CD4-positive, alpha-beta memory T cell (primary cell): ENCODE measurements at regions not wholly inside any gene's neighbourhood (a gene's known extent, or its start where the extent isn't known, plus 50 kb on each side); places are given as distances from the start of the nearest gene placed in this dataset.

Source experiments
- CTCF ChIA-PET: fragments of 350-600 bp; sonication (Branson Sonifier 250); formaldehyde crosslinking; loops from one replicate; lab custom pipeline; 2021; ENCODE audit warnings: inconsistent platforms; ENCODE audit not compliant: partially characterized antibody; lab: Charles Lee
- POLR2A ChIA-PET: fragments of 350-600 bp; sonication (Branson Sonifier 250); formaldehyde crosslinking; loops from one replicate; lab custom pipeline; 2021; ENCODE audit not compliant: partially characterized antibody; lab: Charles Lee
- DNase-seq, 5 donors: peaks; one replicate each; pipeline versions ENCODE4 v3.0.0 to v3.0.0-alpha.2; 2020 to 2022; ENCODE audit warnings: mixed read lengths in 1 of 5
- H3K27ac ChIP-seq: one replicate; pipeline ENCODE4 v1.7.0; 2013; ENCODE audit warnings: low read depth, low read length
- H3K27me3 ChIP-seq: 2 replicates; pipeline ENCODE4 v1.7.0; 2013; ENCODE audit warnings: mild to moderate bottlenecking, low read length, moderate library complexity; ENCODE audit not compliant: insufficient read depth
- H3K36me3 ChIP-seq: 2 replicates; pipeline ENCODE4 v1.7.0; 2013; ENCODE audit warnings: mild to moderate bottlenecking, low read length, moderate library complexity; ENCODE audit not compliant: insufficient read depth
- H3K4me1 ChIP-seq: 2 replicates; pipeline ENCODE4 v1.7.0; 2013; ENCODE audit warnings: mild to moderate bottlenecking, low read length, moderate library complexity; ENCODE audit not compliant: insufficient read depth
- H3K4me3 ChIP-seq, 2 donors: one replicate each; pipeline ENCODE4 v1.7.0; 2013; ENCODE audit warnings: low read length in 2 of 2, mild to moderate bottlenecking in 1 of 2
- H3K9me3 ChIP-seq, 2 donors: one replicate each; pipeline ENCODE4 v1.7.0; 2013; ENCODE audit warnings: low read length in 2 of 2, control low read depth in 1 of 2; ENCODE audit not compliant: control insufficient read depth in 1 of 2
- H3K27ac Mint-ChIP-seq, 7 donors: one replicate each; pipeline ENCODE4 v1.8.0; 2020 to 2021; ENCODE audit warnings: mixed read lengths in 7 of 7, mild to moderate bottlenecking in 6 of 7, inconsistent platforms in 3 of 7, moderate library complexity in 3 of 7
- H3K27me3 Mint-ChIP-seq, 2 donors: one replicate each; pipeline ENCODE4 v1.8.0; 2020 to 2021; ENCODE audit warnings: mixed read lengths in 2 of 2
- H3K36me3 Mint-ChIP-seq, 2 donors: one replicate each; pipeline ENCODE4 v1.8.0; 2020 to 2021; ENCODE audit warnings: mixed read lengths in 2 of 2, inconsistent platforms in 1 of 2, mild to moderate bottlenecking in 1 of 2
- H3K4me1 Mint-ChIP-seq, 4 donors: one replicate each; pipeline ENCODE4 v1.8.0; 2020 to 2021; ENCODE audit warnings: mixed read lengths in 4 of 4, mild to moderate bottlenecking in 1 of 4
- H3K4me3 Mint-ChIP-seq, 8 donors: one replicate each; pipeline ENCODE4 v1.8.0; 2020 to 2021; ENCODE audit warnings: mixed read lengths in 8 of 8, mild to moderate bottlenecking in 7 of 8, moderate library complexity in 6 of 8, inconsistent platforms in 3 of 8
- H3K9me3 Mint-ChIP-seq, 8 donors: one replicate each; pipeline ENCODE4 v1.8.0; 2020 to 2021; ENCODE audit warnings: mixed read lengths in 8 of 8, mild to moderate bottlenecking in 5 of 8, inconsistent platforms in 3 of 8, moderate library complexity in 1 of 8
- intact Hi-C: fragments of 100-400 bp; cut with micrococcal nuclease; formaldehyde crosslinking; loops from one replicate; pipeline ENCODE4 v1.15.1; 2023

DNA sequence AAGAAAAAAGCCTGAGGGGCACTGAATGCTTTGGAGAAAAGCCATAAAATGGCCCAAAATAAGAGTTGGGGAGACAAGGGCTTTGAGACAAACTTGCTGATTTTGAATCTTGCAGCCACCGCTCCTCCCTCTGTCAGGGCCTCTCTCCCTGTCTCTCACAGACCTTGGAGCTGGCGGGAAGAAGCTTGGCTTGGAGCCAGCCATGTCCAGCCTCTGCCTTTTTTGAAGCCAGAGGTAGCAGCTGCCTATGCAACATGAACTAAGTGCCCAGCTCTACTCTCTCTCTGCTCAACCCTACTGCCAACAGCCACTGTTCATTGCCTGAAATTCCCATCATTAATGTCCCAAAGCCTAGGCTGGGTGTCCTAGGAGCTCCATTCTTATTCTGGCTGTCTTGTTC, 63.7 kb upstream of the CTNNBL1 start:
- no peak for DNase-seq
- Mint-ChIP-seq H3K27me3 (peaks cover 15 to 51% of the 10 kb centered on the region in 2 donors), H3K27ac (no peak overlapping the region), H3K4me1 (no peaks in the 10 kb centered on the region), H3K9me3 (peaks cover 0 to 9% (median 4%) of the 10 kb centered on the region in 8 donors), H3K4me3 (no peak overlapping the region), H3K36me3 (no peaks in the 10 kb centered on the region)
- Histone ChIP-seq H3K4me1 (no peaks in the 10 kb centered on the region), H3K36me3 (no peaks in the 10 kb centered on the region), H3K27ac (no peak overlapping the region), H3K27me3 (peaks cover 9% of the 10 kb centered on the region), H3K4me3 (no peak overlapping the region), H3K9me3 (no peaks in the 10 kb centered on the region)
- intact Hi-C loops, result no loop called here
- ChIA-PET POLR2A (no interaction called here), CTCF (no interaction called here)

DNA sequence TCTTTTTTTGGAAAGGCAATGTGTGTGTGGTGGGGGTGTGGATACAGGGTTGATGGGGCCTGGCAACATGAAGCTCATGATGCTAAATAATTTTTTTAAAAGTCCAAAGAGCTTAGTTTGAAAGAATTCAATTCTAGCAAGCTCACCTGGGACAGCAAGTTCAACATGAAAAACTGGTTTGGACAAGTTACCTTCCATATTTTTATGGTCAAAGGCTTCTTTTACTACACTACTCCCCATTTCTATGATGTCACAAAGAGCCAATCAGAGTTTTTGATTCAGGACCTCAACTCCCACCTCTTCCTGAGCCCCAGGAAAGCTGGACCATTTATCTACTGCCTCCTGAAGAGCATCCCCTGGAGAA, 66.1 kb upstream of the CTNNBL1 start:
- Histone ChIP-seq H3K4me1 (no peaks in the 10 kb centered on the region), H3K9me3 (no peaks in the 10 kb centered on the region), H3K27ac (no peak overlapping the region), H3K4me3 (no peak overlapping the region), H3K27me3 (peaks cover 9% of the 10 kb centered on the region), H3K36me3 (no peaks in the 10 kb centered on the region)
- Mint-ChIP-seq H3K4me1 (no peaks in the 10 kb centered on the region), H3K27me3 (peaks cover 19 to 55% of the 10 kb centered on the region in 2 donors), H3K9me3 (peaks cover 0 to 2% (median 0%) of the 10 kb centered on the region in 8 donors), H3K36me3 (no peaks in the 10 kb centered on the region), H3K27ac (no peak overlapping the region), H3K4me3 (no peak overlapping the region)
- POLR2A ChIA-PET, result no interaction called here
- intact Hi-C loops, result no loop called here
- DNase-seq, result no peak
- CTCF ChIA-PET, result no interaction called here

DNA sequence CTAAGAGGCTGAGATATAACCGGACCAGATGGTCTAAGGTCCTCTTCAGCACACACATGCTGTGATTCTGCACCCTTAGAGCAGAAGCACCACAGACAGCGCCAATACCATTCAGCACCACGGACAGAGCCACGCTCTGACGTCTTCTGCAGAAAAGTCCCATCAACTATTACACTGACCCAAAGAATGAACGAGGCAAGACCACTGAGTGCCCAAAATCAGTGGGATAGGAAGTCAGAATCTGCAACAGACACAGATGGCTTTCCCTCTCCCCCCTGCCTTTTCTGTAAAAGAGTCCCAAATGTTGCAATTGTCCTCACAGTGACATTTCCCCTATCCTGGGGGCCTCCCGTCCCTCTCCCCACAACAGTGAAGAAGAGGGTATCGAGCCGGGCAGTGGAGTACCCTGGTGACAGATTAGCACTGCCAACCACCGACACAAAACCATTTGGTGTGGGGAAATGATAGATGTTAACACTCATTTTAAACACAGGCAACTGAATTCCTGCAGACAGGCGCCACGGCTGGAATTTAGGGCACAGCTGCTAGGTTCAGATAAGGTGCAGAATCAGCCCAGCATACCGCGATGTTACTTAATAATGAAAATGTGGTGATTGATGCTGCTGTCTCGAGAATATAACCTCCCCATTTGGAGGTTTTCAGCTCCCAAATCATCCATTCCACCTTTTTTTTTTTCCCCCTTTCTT, 66.6 kb upstream of the CTNNBL1 start:
- Mint-ChIP-seq H3K4me3 (no peak overlapping the region), H3K36me3 (no peaks in the 10 kb centered on the region), H3K27ac (no peak overlapping the region), H3K4me1 (no peaks in the 10 kb centered on the region), H3K27me3 (peaks cover 17 to 54% of the 10 kb centered on the region in 2 donors), H3K9me3 (peaks cover 0 to 2% (median 0%) of the 10 kb centered on the region in 8 donors)
- no peak for DNase-seq
- H3K27ac ChIP-seq, result no peak overlapping the region
- no peak overlapping the region for H3K4me3 ChIP-seq
- peaks cover 9% of the 10 kb centered on the region for H3K27me3 ChIP-seq
- ChIA-PET CTCF (no interaction called here), POLR2A (no interaction called here)
- no peaks in the 10 kb centered on the region for H3K36me3 ChIP-seq
- intact Hi-C loops, result no loop called here
- no peaks in the 10 kb centered on the region for H3K9me3 ChIP-seq
- H3K4me1 ChIP-seq, result no peaks in the 10 kb centered on the region

DNA sequence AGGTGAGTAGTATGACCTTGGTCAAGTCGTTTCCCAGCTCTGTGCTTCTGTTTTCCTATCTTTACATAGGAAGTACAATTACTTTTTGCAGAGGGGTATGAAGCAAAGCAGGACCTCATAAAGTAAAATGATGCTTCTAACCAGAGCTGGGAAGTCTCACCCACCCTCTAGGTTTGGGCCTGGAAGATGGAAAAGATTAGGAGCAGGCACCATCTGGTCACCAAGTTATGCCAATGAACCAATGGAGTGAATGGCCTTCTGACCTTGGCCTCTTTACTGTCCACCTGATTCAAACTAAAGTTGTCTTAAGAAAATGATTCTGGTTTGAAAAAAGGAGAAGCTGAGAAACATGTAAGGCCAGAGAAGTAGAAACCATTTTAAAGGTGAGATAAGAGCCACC, 68.9 kb upstream of the CTNNBL1 start:
- POLR2A ChIA-PET, result no interaction called here
- Histone ChIP-seq H3K36me3 (no peaks in the 10 kb centered on the region), H3K4me3 (no peak overlapping the region), H3K9me3 (no peaks in the 10 kb centered on the region), H3K27ac (no peak overlapping the region), H3K4me1 (no peaks in the 10 kb centered on the region), H3K27me3 (peaks cover 9% of the 10 kb centered on the region)
- no peak overlapping the region for H3K27ac Mint-ChIP-seq
- CTCF ChIA-PET, result interaction anchor here (0.6 kb wide), 1 partner anchor 223 kb away, joined by 3 read pairs; no protein-coding TSS in a partner anchor
- H3K9me3 Mint-ChIP-seq, result peaks cover 0 to 2% (median 0%) of the 10 kb centered on the region in 8 donors
- no peak overlapping the region for H3K4me3 Mint-ChIP-seq
- no peak for DNase-seq
- H3K4me1 Mint-ChIP-seq, result no peaks in the 10 kb centered on the region
- peaks cover 20 to 61% of the 10 kb centered on the region in 2 donors for H3K27me3 Mint-ChIP-seq
- intact Hi-C loops, result no loop called here
- no peaks in the 10 kb centered on the region for H3K36me3 Mint-ChIP-seq

DNA sequence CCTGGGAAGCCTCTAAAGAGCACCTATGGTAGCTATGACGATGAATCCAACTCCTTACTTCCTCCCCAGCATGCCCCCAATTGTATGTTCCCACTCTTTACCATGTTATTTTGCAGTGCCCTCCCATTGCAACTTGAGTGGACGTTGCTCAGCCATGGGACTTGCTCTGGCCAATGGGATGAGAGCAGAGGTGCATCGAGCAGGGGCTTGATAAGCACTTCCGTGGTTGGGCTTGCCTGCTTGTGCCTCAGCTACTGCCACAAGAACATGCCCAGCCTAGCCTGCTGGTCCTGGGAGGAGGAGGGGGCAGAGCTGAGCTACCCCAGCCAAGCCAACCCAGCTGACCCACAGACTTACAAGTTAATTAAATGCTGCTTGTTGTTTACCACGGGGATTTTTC, 71.1 kb upstream of the CTNNBL1 start:
- H3K27ac Mint-ChIP-seq, result no peak overlapping the region
- intact Hi-C loops, result no loop called here

DNA sequence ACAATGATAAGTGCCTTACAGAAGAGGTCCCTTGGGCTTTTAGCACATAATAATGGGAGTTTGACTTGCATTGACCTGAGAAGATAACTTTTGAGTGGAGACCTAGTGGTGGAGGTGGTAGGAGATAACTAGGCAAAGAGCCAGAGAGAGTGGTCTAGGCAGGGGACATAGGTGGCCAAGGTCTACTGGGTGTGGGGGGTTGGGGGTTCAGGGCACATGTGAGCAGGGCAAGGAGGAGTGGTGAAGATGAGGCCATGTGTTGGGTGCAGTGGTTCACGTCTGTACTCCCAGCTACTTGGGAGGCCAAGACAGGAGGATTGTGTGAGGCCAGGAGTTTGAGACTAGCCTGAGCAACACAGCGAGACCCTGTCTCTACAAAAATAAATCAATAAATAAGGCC, 74.3 kb upstream of the CTNNBL1 start:
- CTCF ChIA-PET, result no interaction called here
- POLR2A ChIA-PET, result no interaction called here
- Histone ChIP-seq H3K4me3 (no peak overlapping the region), H3K4me1 (no peaks in the 10 kb centered on the region), H3K9me3 (no peaks in the 10 kb centered on the region), H3K27me3 (peaks cover 4% of the 10 kb centered on the region), H3K36me3 (no peaks in the 10 kb centered on the region), H3K27ac (no peak overlapping the region)
- no peaks in the 10 kb centered on the region for H3K36me3 Mint-ChIP-seq
- intact Hi-C loops, result no loop called here
- DNase-seq, result no peak
- H3K4me1 Mint-ChIP-seq, result no peaks in the 10 kb centered on the region
- H3K9me3 Mint-ChIP-seq, result peaks cover 0 to 7% (median 0%) of the 10 kb centered on the region in 8 donors
- no peak overlapping the region for H3K27ac Mint-ChIP-seq
- H3K4me3 Mint-ChIP-seq, result no peak overlapping the region
- peaks cover 24 to 49% of the 10 kb centered on the region in 2 donors for H3K27me3 Mint-ChIP-seq

More for the DNA sequence above, 71.1 kb upstream of the CTNNBL1 start:
- no peak overlapping the region for H3K27ac ChIP-seq
- Mint-ChIP-seq H3K36me3 (no peaks in the 10 kb centered on the region), H3K27me3 (peaks cover 22 to 55% of the 10 kb centered on the region in 2 donors), H3K4me3 (no peak overlapping the region), H3K9me3 (no peaks in the 10 kb centered on the region), H3K4me1 (no peaks in the 10 kb centered on the region)
- no peaks in the 10 kb centered on the region for H3K9me3 ChIP-seq
- no peaks in the 10 kb centered on the region for H3K36me3 ChIP-seq
- ChIA-PET POLR2A (no interaction called here), CTCF (interaction anchor here (0.5 kb wide), 1 partner anchor 511 kb away, joined by 3 read pairs; no protein-coding TSS in a partner anchor)
- H3K4me1 ChIP-seq, result no peaks in the 10 kb centered on the region
- DNase-seq, result no peak
- no peak overlapping the region for H3K4me3 ChIP-seq
- H3K27me3 ChIP-seq, result peaks cover 4% of the 10 kb centered on the region

DNA sequence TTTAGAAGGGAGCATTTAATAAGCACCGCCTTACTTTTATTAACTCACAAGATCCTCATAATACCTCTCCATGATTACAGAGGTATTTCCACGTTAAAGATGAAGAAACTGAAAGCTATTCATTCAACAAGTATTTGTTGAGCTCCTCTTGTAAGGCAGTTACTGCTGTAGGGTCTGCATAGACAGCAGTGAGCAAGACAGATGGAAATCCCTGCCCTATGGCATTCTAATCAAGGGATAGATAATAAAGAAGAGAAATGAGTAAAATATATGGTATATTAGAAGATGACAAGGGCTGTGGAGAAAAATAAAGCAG, 77.8 kb upstream of the CTNNBL1 start:
- H3K27me3 ChIP-seq, result peaks cover 4% of the 10 kb centered on the region
- H3K27ac Mint-ChIP-seq, result peak overlapping the region in 1 of 7 donors; percentile 79
- no peaks in the 10 kb centered on the region for H3K36me3 Mint-ChIP-seq
- DNase-seq, result no peak
- no peak overlapping the region for H3K4me3 Mint-ChIP-seq
- H3K9me3 Mint-ChIP-seq, result peaks cover 0 to 7% (median 0%) of the 10 kb centered on the region in 8 donors
- CTCF ChIA-PET, result no interaction called here
- no peak overlapping the region for H3K27ac ChIP-seq
- H3K27me3 Mint-ChIP-seq, result peaks cover 19 to 36% of the 10 kb centered on the region in 2 donors
- no peaks in the 10 kb centered on the region for H3K4me1 ChIP-seq
- H3K4me1 Mint-ChIP-seq, result no peaks in the 10 kb centered on the region
- intact Hi-C loops, result no loop called here
- no peaks in the 10 kb centered on the region for H3K36me3 ChIP-seq
- no peak overlapping the region for H3K4me3 ChIP-seq
- no peaks in the 10 kb centered on the region for H3K9me3 ChIP-seq
- POLR2A ChIA-PET, result no interaction called here
